Choroid plexus epithelial cell (primary cell): ENCODE measurements at regions not wholly inside any gene's neighbourhood (a gene's known extent, or its start where the extent isn't known, plus 50 kb on each side); places are given as distances from the start of the nearest gene placed in this dataset.
A peak's percentile ranks its signal among the peaks of the same experiment; 100 is the strongest.

ENCODE experiments used
- DNase-seq: peaks from one replicate; pipeline ENCODE4 v3.0.0-alpha.2; 2010; ENCODE audit warnings: low read depth
- H3K4me3 ChIP-seq: 2 replicates; pipeline ENCODE4 v1.5.1; 2011; ENCODE audit warnings: low read depth, mild to moderate bottlenecking, control low read depth, low read length, moderate library complexity
- CTCF ChIP-seq: conservative IDR thresholded peaks from 2 replicates; pipeline ENCODE4 v1.5.1; 2011; ENCODE audit warnings: low read depth, mild to moderate bottlenecking, control low read depth, inconsistent platforms, low read length, moderate library complexity

- no peak overlapping the region for H3K4me3 ChIP-seq
- DNase-seq, result no peak
- no peak for TF ChIP-seq CTCF
These were observed 481.4 kb downstream of the ETS1 start for GRCh38 chr11:128105950-128106349.

- H3K4me3 ChIP-seq, result no peak overlapping the region
- no peak for TF ChIP-seq CTCF
- DNase-seq, result no peak
These were observed 481.8 kb downstream of the ETS1 start for GRCh38 chr11:128105511-128105910.

GRCh38 chr11:128103278-128103873 lies 484.0 kb downstream of the ETS1 start:
- no peak for TF ChIP-seq CTCF
- no peak overlapping the region for H3K4me3 ChIP-seq
- DNase-seq, result no peak

- no peak overlapping the region for H3K4me3 ChIP-seq
- no peak for TF ChIP-seq CTCF
- DNase-seq, result no peak
These were observed 488.6 kb downstream of the ETS1 start for GRCh38 chr11:128098781-128099180.

GRCh38 chr11:128095466-128095981 lies 491.8 kb downstream of the ETS1 start:
- no peak overlapping the region for H3K4me3 ChIP-seq
- no peak for TF ChIP-seq CTCF
- peak; percentile 91 for DNase-seq

- no peak for DNase-seq
- no peak for TF ChIP-seq CTCF
- no peak overlapping the region for H3K4me3 ChIP-seq
These were observed 493.7 kb downstream of the ETS1 start for GRCh38 chr11:128093689-128094088.

GRCh38 chr11:128089962-128090361 lies 497.4 kb downstream of the ETS1 start:
- no peak for TF ChIP-seq CTCF
- H3K4me3 ChIP-seq, result no peak overlapping the region
- no peak for DNase-seq
